Mesothelial cell of epicardium (in vitro differentiated cells): ENCODE measurements at regions not wholly inside any gene's neighbourhood (a gene's known extent, or its start where the extent isn't known, plus 50 kb on each side); places are given as distances from the start of the nearest gene placed in this dataset.
A peak's percentile ranks its signal among the peaks of the same experiment; 100 is the strongest.

Source experiments
- DNase-seq, 2 experiments: peaks; one replicate each; pipeline ENCODE4 v3.0.0; 2021; ENCODE audit warnings: low spot score in 2 of 2; ENCODE audit not compliant: unreplicated experiment in 2 of 2
- H3K27ac Mint-ChIP-seq: 2 replicates; pipeline ENCODE4 v1.8.0; 2021; ENCODE audit warnings: mixed read lengths
- H3K27me3 Mint-ChIP-seq: 2 replicates; pipeline ENCODE4 v1.8.0; 2021; ENCODE audit warnings: low read depth, mixed read lengths
- H3K36me3 Mint-ChIP-seq: 2 replicates; pipeline ENCODE4 v1.8.0; 2021; ENCODE audit warnings: mixed read lengths
- H3K4me1 Mint-ChIP-seq: 2 replicates; pipeline ENCODE4 v1.8.0; 2021; ENCODE audit warnings: mixed read lengths
- H3K4me3 Mint-ChIP-seq: 2 replicates; pipeline ENCODE4 v1.8.0; 2021; ENCODE audit warnings: mild to moderate bottlenecking, moderate library complexity, mixed read lengths
- H3K9me3 Mint-ChIP-seq: 2 replicates; pipeline ENCODE4 v1.8.0; 2021; ENCODE audit warnings: mixed read lengths
- TF ChIP-seq, protein P1 (sequence below): fragments of 200-600 bp; sonication (generic); IDR thresholded peaks from one replicate; pipeline ENCODE4 v1.5.0; 2021; ENCODE audit warnings: antibody characterized with exemption; ENCODE audit not compliant: unreplicated experiment

DNA sequence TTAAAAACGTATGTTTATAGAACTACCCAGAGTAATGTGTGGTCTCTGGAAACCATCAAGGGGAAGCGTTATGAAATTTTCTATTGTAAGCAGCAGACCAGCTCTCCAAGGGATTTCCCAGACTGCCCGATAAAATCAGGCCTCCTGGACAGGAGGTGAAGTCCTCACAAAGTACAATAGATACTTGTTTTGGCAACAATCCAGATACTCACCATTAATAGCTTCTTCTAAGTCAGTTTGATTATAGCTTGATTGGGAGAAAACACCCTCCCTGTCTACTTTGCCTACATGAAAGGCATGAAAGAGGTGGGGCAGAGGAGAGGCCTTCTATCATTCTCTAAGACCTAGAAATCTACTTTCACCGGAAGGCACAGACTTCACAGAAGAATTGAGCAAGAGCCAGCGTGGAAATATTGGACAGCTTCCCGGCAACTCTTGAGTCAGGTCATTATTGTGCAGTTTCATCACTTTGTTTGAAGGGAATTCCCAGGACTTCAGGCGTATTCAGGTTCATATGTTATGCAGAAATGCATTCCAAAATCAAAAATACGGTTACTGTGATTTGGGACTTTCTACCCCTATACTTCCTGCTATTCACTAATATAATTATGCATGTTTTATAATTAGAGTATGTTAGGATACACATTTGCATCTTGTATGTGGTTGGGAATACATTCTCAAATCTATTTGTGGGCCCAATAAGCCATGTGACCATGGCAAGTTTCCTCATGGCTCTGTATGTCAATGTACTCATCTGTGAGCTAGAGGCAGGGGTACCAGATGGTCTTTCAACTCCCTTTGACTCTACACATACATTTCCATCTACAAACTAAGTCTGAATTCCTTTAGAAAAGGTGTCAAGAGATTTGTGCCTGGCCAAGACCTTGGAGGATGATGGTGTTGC, 103.5 kb downstream of the CD47 start:
- Mint-ChIP-seq H3K36me3 (no peaks in the 10 kb centered on the region), H3K9me3 (no peaks in the 10 kb centered on the region), H3K4me3 (no peak overlapping the region), H3K27me3 (no peaks in the 10 kb centered on the region), H3K27ac (peak overlapping the region; percentile 88), H3K4me1 (peaks cover 64% of the 10 kb centered on the region)
- DNase-seq = peak; percentile 31 to 63
- TF ChIP-seq, protein P1, sequence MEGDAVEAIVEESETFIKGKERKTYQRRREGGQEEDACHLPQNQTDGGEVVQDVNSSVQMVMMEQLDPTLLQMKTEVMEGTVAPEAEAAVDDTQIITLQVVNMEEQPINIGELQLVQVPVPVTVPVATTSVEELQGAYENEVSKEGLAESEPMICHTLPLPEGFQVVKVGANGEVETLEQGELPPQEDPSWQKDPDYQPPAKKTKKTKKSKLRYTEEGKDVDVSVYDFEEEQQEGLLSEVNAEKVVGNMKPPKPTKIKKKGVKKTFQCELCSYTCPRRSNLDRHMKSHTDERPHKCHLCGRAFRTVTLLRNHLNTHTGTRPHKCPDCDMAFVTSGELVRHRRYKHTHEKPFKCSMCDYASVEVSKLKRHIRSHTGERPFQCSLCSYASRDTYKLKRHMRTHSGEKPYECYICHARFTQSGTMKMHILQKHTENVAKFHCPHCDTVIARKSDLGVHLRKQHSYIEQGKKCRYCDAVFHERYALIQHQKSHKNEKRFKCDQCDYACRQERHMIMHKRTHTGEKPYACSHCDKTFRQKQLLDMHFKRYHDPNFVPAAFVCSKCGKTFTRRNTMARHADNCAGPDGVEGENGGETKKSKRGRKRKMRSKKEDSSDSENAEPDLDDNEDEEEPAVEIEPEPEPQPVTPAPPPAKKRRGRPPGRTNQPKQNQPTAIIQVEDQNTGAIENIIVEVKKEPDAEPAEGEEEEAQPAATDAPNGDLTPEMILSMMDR = no peak

DNA sequence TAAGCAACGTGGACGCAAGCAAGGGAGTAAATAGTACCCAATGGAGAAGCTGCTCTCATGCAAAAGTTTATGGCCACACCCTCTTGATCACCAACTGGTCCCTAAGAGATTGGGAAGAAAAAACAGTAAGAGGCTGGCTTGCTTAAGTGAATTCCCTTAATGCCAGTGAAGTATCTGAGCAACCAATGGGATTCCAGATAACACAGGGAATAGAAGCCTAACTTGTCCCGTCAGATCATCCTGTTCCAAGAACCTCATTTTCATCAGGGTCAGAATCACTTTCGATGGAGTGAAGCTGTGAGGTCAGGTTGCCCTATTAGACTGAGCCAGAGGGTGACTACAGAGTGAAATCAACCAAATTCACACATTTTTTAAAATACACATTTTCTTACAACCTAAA, 104.3 kb downstream of the CD47 start:
- Mint-ChIP-seq H3K36me3 (no peaks in the 10 kb centered on the region), H3K9me3 (no peaks in the 10 kb centered on the region), H3K4me3 (no peak overlapping the region), H3K27me3 (no peaks in the 10 kb centered on the region), H3K27ac (peak overlapping the region; percentile 88), H3K4me1 (peaks cover 69% of the 10 kb centered on the region)
- TF ChIP-seq, protein P1 = no peak
- DNase-seq = no peak

DNA sequence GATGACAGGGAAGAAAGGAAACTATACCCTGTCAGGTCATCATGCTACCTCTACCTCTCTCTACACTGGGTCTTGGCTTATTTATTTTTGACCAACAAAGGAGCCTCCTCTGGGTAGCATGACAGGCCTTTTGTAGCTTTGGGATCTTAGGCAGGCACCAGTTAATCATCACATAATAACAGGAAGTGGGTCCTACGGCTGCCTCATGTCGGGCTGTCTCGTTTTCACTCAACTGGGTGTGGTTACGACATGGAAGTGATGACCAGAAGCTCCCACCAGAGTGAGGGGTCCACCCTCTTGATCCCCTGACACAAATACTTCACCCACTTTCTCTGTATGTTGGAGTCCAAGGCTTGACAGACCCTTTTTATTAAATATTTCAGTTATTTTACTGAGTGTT, 105.3 kb downstream of the CD47 start:
- Mint-ChIP-seq H3K36me3 (no peaks in the 10 kb centered on the region), H3K27me3 (no peaks in the 10 kb centered on the region), H3K4me1 (peaks cover 76% of the 10 kb centered on the region), H3K4me3 (no peak overlapping the region), H3K9me3 (no peaks in the 10 kb centered on the region), H3K27ac (peak overlapping the region; percentile 62)
- TF ChIP-seq, protein P1 = no peak
- DNase-seq = no peak

DNA sequence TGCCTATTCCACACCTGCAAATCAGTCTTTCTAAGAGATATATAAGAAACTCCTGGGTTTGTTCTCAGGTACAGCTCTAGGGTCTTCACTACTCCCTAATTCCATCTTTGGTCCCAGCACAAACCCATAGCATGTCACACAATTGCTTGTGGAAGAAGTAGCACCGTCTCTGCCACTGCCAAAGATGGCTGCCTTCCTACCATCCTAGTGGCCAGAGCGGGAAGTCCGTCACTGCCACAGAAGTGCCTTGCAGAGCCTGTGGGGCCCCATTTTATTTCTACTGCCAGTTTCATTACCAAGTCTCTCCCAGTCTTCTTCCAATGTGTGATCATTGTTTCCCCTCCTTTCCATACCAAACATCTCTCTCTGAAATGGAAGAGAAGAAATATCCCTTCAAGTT, 107.6 kb downstream of the CD47 start:
- TF ChIP-seq, protein P1 = no peak
- H3K27me3 Mint-ChIP-seq = no peaks in the 10 kb centered on the region
- no peak for DNase-seq
- no peaks in the 10 kb centered on the region for H3K36me3 Mint-ChIP-seq
- no peak overlapping the region for H3K27ac Mint-ChIP-seq
- H3K4me1 Mint-ChIP-seq = peaks cover 71% of the 10 kb centered on the region
- H3K4me3 Mint-ChIP-seq = no peak overlapping the region
- no peaks in the 10 kb centered on the region for H3K9me3 Mint-ChIP-seq

DNA sequence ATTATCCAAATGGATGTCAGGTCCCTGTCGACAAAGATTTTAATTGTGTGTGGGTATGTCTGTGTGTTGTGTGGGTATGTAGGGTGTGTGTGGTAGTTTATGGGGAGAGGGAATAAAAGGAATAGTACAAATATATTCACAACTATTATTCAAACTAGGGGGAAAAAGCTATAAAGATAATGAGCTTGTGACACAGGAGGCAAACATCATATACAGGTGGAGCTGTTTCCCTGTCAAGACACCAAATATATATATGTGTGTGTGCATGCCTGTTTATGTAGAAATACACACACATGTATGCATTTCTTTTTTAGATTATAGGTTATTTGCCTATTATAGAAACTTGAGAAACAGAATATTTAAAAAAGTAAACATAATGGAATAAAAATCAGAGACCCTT, 108.7 kb downstream of the CD47 start:
- Mint-ChIP-seq H3K9me3 (no peaks in the 10 kb centered on the region), H3K4me3 (no peak overlapping the region), H3K36me3 (no peaks in the 10 kb centered on the region), H3K4me1 (peaks cover 66% of the 10 kb centered on the region), H3K27me3 (no peaks in the 10 kb centered on the region), H3K27ac (peak overlapping the region; percentile 84)
- TF ChIP-seq, protein P1 = no peak
- DNase-seq = no peak
